Trophoblast cell (in vitro differentiated cells and primary cell): ENCODE measurements at regions not wholly inside any gene's neighbourhood (a gene's known extent, or its start where the extent isn't known, plus 50 kb on each side); places are given as distances from the start of the nearest gene placed in this dataset.
"Not testable (repeated sequence)": the region's sequence is repeated elsewhere in the genome, so short reads cannot be mapped to it uniquely, and the experiment has no call there.

Experiments
- DNase-seq, 2 donors: peaks; one replicate each; pipeline ENCODE4 v3.0.0-alpha.2; 2016
- H2AFZ ChIP-seq: 2 replicates; pipeline ENCODE4 v1.6.1; 2013; ENCODE audit warnings: low read length, moderate library complexity, mild to moderate bottlenecking; ENCODE audit not compliant: insufficient read depth, poor library complexity
- H2AK5ac ChIP-seq: 2 replicates; pipeline ENCODE4 v1.6.1; 2013; ENCODE audit warnings: mild to moderate bottlenecking, low read length
- H2BK120ac ChIP-seq: 2 replicates; pipeline ENCODE4 v1.6.1; 2013; ENCODE audit warnings: low read length, mild to moderate bottlenecking, moderate library complexity; ENCODE audit not compliant: insufficient read depth, poor library complexity
- H2BK12ac ChIP-seq: 2 replicates; pipeline ENCODE4 v1.6.1; 2013; ENCODE audit warnings: mild to moderate bottlenecking, low read length, moderate library complexity
- H2BK5ac ChIP-seq: 2 replicates; pipeline ENCODE4 v1.6.1; 2013; ENCODE audit warnings: low read length, low read depth, moderate library complexity, mild to moderate bottlenecking; ENCODE audit not compliant: poor library complexity
- H3K14ac ChIP-seq: 2 replicates; pipeline ENCODE4 v1.6.1; 2013; ENCODE audit warnings: mild to moderate bottlenecking, low read length
- H3K18ac ChIP-seq: 2 replicates; pipeline ENCODE4 v1.6.1; 2013; ENCODE audit warnings: mild to moderate bottlenecking, low read length
- H3K23ac ChIP-seq: 2 replicates; pipeline ENCODE4 v1.6.1; 2013; ENCODE audit warnings: low read length
- H3K27ac ChIP-seq: 2 replicates; pipeline ENCODE4 v1.5.1; 2013; ENCODE audit warnings: low read depth, mild to moderate bottlenecking, inconsistent platforms, low read length, moderate library complexity
- H3K27me3 ChIP-seq: 2 replicates; pipeline ENCODE4 v1.6.1; 2013; ENCODE audit warnings: inconsistent platforms, mild to moderate bottlenecking, low read length, moderate library complexity; ENCODE audit not compliant: insufficient read depth
- H3K36me3 ChIP-seq, 2 experiments: 1 replicate in 1 of 2; 2 replicates in 1 of 2; pipeline ENCODE4 v1.6.1; 2013; ENCODE audit warnings: low read length in 2 of 2, mild to moderate bottlenecking in 2 of 2, moderate library complexity in 1 of 2; ENCODE audit not compliant: insufficient read depth in 2 of 2, control insufficient read depth in 1 of 2
- H3K4ac ChIP-seq: 2 replicates; pipeline ENCODE4 v1.6.1; 2013; ENCODE audit warnings: low read depth, mild to moderate bottlenecking, low read length, moderate library complexity
- H3K4me1 ChIP-seq, 2 experiments: 1 replicate in 1 of 2; 2 replicates in 1 of 2; pipeline ENCODE4 v1.6.1; 2013; ENCODE audit warnings: low read length in 2 of 2, mild to moderate bottlenecking in 2 of 2, moderate library complexity in 1 of 2; ENCODE audit not compliant: insufficient read depth in 2 of 2, control insufficient read depth in 1 of 2
- H3K4me2 ChIP-seq: 2 replicates; pipeline ENCODE4 v1.6.1; 2013; ENCODE audit warnings: inconsistent platforms, mild to moderate bottlenecking, low read length, moderate library complexity
- H3K4me3 ChIP-seq: 2 replicates; pipeline ENCODE4 v1.5.1; 2013; ENCODE audit warnings: mild to moderate bottlenecking, low read depth, low read length, inconsistent platforms
- H3K79me1 ChIP-seq: one replicate; pipeline ENCODE4 v1.6.1; 2013; ENCODE audit warnings: low read length
- H3K79me2 ChIP-seq: 2 replicates; pipeline ENCODE4 v1.6.1; 2013; ENCODE audit warnings: low read length, mild to moderate bottlenecking; ENCODE audit not compliant: control insufficient read depth, insufficient read depth, poor library complexity
- H3K9ac ChIP-seq: 2 replicates; pipeline ENCODE4 v1.6.1; 2013; ENCODE audit warnings: mild to moderate bottlenecking, low read length
- H3K9me3 ChIP-seq: 2 replicates; pipeline ENCODE4 v1.6.1; 2013; ENCODE audit warnings: low read depth, mild to moderate bottlenecking, control low read depth, inconsistent platforms, low read length; ENCODE audit not compliant: insufficient read depth
- H4K12ac ChIP-seq: 2 replicates; pipeline ENCODE4 v1.6.1; 2013; ENCODE audit warnings: low read depth, mild to moderate bottlenecking, low read length, moderate library complexity
- H4K8ac ChIP-seq: 2 replicates; pipeline ENCODE4 v1.6.1; 2013; ENCODE audit warnings: low read depth, mild to moderate bottlenecking, low read length, moderate library complexity
- H4K91ac ChIP-seq: one replicate; pipeline ENCODE4 v1.6.1; 2013; ENCODE audit warnings: low read depth, mild to moderate bottlenecking, low read length, moderate library complexity
- WGBS: extraction: QIAGEN DNeasy Blood & Tissue Kit; methylation state at CpG from one replicate; pipeline ENCODE4 v1.1.7; 2013; ENCODE audit warnings: missing lambda C conversion rate; ENCODE audit not compliant: insufficient read length, insufficient coverage; ENCODE audit errors: extremely low coverage; 5-methylcytosine and 5-hydroxymethylcytosine counted together

DNA sequence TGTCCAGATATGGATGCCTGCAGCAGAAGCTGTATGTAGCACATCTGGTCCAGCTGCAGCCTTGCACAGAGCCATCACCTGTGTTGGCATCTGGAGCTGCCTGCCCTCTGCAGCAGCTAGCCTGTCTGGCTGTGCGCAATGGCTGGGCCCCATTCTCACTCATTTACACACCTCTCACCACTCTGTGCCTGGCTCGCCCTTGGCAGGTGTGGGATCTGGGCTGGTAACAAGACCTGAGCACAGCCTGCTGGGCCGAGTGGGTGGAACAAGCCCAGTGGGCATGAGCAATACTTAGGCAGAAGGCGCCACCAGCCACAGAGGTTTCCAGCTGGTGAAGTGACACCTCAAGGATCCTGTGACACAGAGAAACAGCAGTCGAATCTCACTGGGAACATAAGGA lies 714.1 kb downstream of the NUP35 start:
- Histone ChIP-seq H2BK120ac (no peak overlapping the region), H3K14ac (no peak overlapping the region), H3K23ac (no peak overlapping the region), H4K12ac (no peak overlapping the region), H2BK5ac (no peak overlapping the region), H3K4ac (no peak overlapping the region), H4K8ac (no peak overlapping the region), H4K91ac (no peak overlapping the region), H3K36me3 (no peaks in the 10 kb centered on the region), H3K4me3 (no peak overlapping the region), H3K18ac (no peak overlapping the region), H2BK12ac (no peak overlapping the region), H3K4me1 (no peaks in the 10 kb centered on the region), H3K79me2 (no peaks in the 10 kb centered on the region), H3K27ac (no peak overlapping the region), H2AFZ (no peak overlapping the region), H3K27me3 (no peaks in the 10 kb centered on the region), H3K79me1 (no peaks in the 10 kb centered on the region), H3K4me2 (no peak overlapping the region), H3K9me3 (no peaks in the 10 kb centered on the region), H2AK5ac (no peak overlapping the region), H3K9ac (no peak overlapping the region)
- WGBS: no CpG with 5 or more reads among the region's 5 CpGs
- no peak for DNase-seq

DNA sequence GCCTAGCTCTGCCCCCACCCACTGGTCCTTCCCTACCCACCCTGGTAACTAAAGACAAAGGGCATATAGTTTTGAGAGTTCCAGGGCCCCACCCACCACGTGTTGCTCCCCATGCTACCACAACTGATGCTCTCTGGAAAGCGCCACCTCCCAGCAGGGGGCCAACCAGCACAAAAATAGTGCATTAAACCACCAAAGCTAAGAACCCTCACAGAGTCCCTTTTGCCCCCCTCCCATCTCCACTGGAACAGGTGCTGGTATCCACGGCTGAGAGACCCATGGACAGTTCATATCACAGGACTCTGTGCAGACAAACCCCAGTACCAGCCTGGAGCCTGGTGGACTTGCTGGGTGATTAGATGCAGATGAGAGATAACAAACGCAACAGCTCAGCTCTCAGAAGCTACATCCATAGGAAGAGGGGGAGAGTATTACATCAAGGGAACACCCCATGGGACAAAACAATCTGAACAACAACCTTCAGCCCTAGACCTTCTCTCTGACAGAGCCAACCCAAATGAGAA lies 715.9 kb downstream of the NUP35 start:
- no CpG with 5 or more reads among the region's 4 CpGs for WGBS
- H3K36me3 ChIP-seq: no peaks in the 10 kb centered on the region

DNA sequence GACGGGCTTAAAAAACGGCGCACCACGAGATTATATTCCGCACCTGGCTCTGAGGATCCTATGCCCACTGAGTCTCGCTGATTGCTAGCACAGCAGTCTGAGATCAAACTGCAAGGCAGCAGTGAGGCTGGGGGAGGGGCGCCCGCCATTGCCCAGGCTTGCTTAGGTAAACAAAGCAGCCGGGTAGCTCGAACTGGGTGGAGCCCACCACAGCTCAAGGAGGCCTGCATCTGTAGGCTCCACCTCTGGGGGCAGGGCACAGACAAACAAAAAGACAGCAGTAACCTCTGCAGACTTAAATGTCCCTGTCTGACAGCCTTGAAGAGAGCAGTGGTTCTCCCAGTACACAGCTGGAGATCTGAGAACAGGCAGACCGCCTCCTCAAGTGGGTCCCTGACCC lies 725.6 kb downstream of the NUP35 start:
- DNase-seq, H3K9me3 ChIP-seq, H3K79me2 ChIP-seq, H3K14ac ChIP-seq, H3K23ac ChIP-seq, H3K4me2 ChIP-seq, H3K4me1 ChIP-seq, H3K79me1 ChIP-seq, H3K4ac ChIP-seq, H2BK120ac ChIP-seq, H2BK5ac ChIP-seq, H4K91ac ChIP-seq, H2AK5ac ChIP-seq, H4K8ac ChIP-seq, H2BK12ac ChIP-seq, H3K27ac ChIP-seq, H4K12ac ChIP-seq, H3K18ac ChIP-seq, H3K4me3 ChIP-seq, H3K27me3 ChIP-seq, H3K9ac ChIP-seq, H2AFZ ChIP-seq, H3K36me3 ChIP-seq: not testable (repeated sequence)
- WGBS: no CpG with 5 or more reads among the region's 11 CpGs

More for the DNA sequence above, 715.9 kb downstream of the NUP35 start:
- no peak overlapping the region for H2BK5ac ChIP-seq
- H3K18ac ChIP-seq: no peak overlapping the region
- no peak overlapping the region for H3K14ac ChIP-seq
- no peak overlapping the region for H3K4me2 ChIP-seq
- no peak overlapping the region for H3K23ac ChIP-seq
- no peak overlapping the region for H4K91ac ChIP-seq
- no peak overlapping the region for H3K9ac ChIP-seq
- no peak overlapping the region for H2AK5ac ChIP-seq
- H3K4ac ChIP-seq: no peak overlapping the region
- no peak overlapping the region for H3K4me3 ChIP-seq
- no peak overlapping the region for H3K27ac ChIP-seq
- H3K79me1 ChIP-seq: no peaks in the 10 kb centered on the region
- no peaks in the 10 kb centered on the region for H3K79me2 ChIP-seq
- H3K9me3 ChIP-seq: no peaks in the 10 kb centered on the region
- H2BK12ac ChIP-seq: no peak overlapping the region
- H4K8ac ChIP-seq: no peak overlapping the region
- H3K4me1 ChIP-seq: no peaks in the 10 kb centered on the region
- H4K12ac ChIP-seq: no peak overlapping the region
- H2AFZ ChIP-seq: no peak overlapping the region
- DNase-seq: no peak
- no peaks in the 10 kb centered on the region for H3K27me3 ChIP-seq
- no peak overlapping the region for H2BK120ac ChIP-seq

- Histone ChIP-seq H3K36me3 (no peaks in the 10 kb centered on the region), H3K4me2 (no peak overlapping the region), H4K8ac (no peak overlapping the region), H3K4me3 (no peak overlapping the region), H3K79me1 (no peaks in the 10 kb centered on the region), H3K14ac (no peak overlapping the region), H3K4me1 (no peaks in the 10 kb centered on the region), H3K9ac (no peak overlapping the region), H4K12ac (no peak overlapping the region), H3K4ac (no peak overlapping the region), H2AFZ (no peak overlapping the region), H3K18ac (no peak overlapping the region), H2BK12ac (no peak overlapping the region), H3K79me2 (no peaks in the 10 kb centered on the region), H2BK5ac (no peak overlapping the region), H4K91ac (no peak overlapping the region), H2AK5ac (no peak overlapping the region), H3K23ac (no peak overlapping the region), H3K9me3 (no peaks in the 10 kb centered on the region), H3K27me3 (no peaks in the 10 kb centered on the region), H3K27ac (no peak overlapping the region), H2BK120ac (no peak overlapping the region)
- WGBS: no CpG with 5 or more reads among the region's 2 CpGs
- no peak for DNase-seq
These were observed 734.9 kb downstream of the NUP35 start for GRCh38 chr2:183859129-183859528.
